ENCODE measurements at regions not wholly inside any gene's neighbourhood (a gene's known extent, or its start where the extent isn't known, plus 50 kb on each side); places are given as distances from the start of the nearest gene placed in this dataset.

- H3K27me3 Mint-ChIP-seq (ENCODE audit: insufficient read depth, unreplicated experiment) = peaks cover 3% of the 10 kb centered on the region
- Histone ChIP-seq H3K36me3 (ENCODE audit: control insufficient read depth, insufficient read depth, low read length) (no peaks in the 10 kb centered on the region), H3K4me3 (ENCODE audit: low read depth, low read length) (no peak overlapping the region), H3K9me3 (no peaks in the 10 kb centered on the region), H3K4me1 (no peaks in the 10 kb centered on the region), H3K27me3 (replicated peaks; ENCODE audit: control insufficient read depth, insufficient read depth, low read length) (no peaks in the 10 kb centered on the region)
- H3K4me1 Mint-ChIP-seq (ENCODE audit: low read depth, unreplicated experiment) = no peaks in the 10 kb centered on the region
- TF ChIP-seq CTCF (IDR thresholded peaks at IDR 0.05; ENCODE audit: insufficient read depth in 1 of 2, low read depth in 1 of 2, low read length in 1 of 2, severe bottlenecking in 1 of 2, unreplicated experiment in 1 of 2) = no peak
- no TSS peak for BruUV-seq (replicated peaks)
- no peak overlapping the region for H3K4me3 Mint-ChIP-seq (ENCODE audit: unreplicated experiment)
- ChIA-PET POLR2A (no interaction called here), CTCF (no interaction called here)
- H3K9me3 Mint-ChIP-seq (ENCODE audit: unreplicated experiment) = no peaks in the 10 kb centered on the region
- H3K27ac Mint-ChIP-seq (ENCODE audit: unreplicated experiment) = no peak overlapping the region
- no peak for DNase-seq
- H3K36me3 Mint-ChIP-seq (ENCODE audit: insufficient read depth, unreplicated experiment) = no peaks in the 10 kb centered on the region
- intact Hi-C loops (cut with micrococcal nuclease; ENCODE audit: unreplicated experiment) = no loop called here
Observed at GRCh38 chr13:107477772-107478379, 737.5 kb downstream of the LIG4 start.

- Histone ChIP-seq H3K4me3 (ENCODE audit: low read depth, low read length) (no peak overlapping the region), H3K4me1 (no peaks in the 10 kb centered on the region), H3K36me3 (ENCODE audit: control insufficient read depth, insufficient read depth, low read length) (no peaks in the 10 kb centered on the region), H3K27me3 (replicated peaks; ENCODE audit: control insufficient read depth, insufficient read depth, low read length) (no peaks in the 10 kb centered on the region), H3K9me3 (no peaks in the 10 kb centered on the region)
- H3K9me3 Mint-ChIP-seq (ENCODE audit: unreplicated experiment) = no peaks in the 10 kb centered on the region
- H3K36me3 Mint-ChIP-seq (ENCODE audit: insufficient read depth, unreplicated experiment) = no peaks in the 10 kb centered on the region
- ChIA-PET CTCF (no interaction called here), POLR2A (no interaction called here)
- no peak for TF ChIP-seq CTCF (IDR thresholded peaks at IDR 0.05; ENCODE audit: insufficient read depth in 1 of 2, low read depth in 1 of 2, low read length in 1 of 2, severe bottlenecking in 1 of 2, unreplicated experiment in 1 of 2)
- H3K4me3 Mint-ChIP-seq (ENCODE audit: unreplicated experiment) = no peak overlapping the region
- H3K4me1 Mint-ChIP-seq (ENCODE audit: low read depth, unreplicated experiment) = no peaks in the 10 kb centered on the region
- DNase-seq = no peak
- no TSS peak for BruUV-seq (replicated peaks)
- no peak overlapping the region for H3K27ac Mint-ChIP-seq (ENCODE audit: unreplicated experiment)
- intact Hi-C loops (cut with micrococcal nuclease; ENCODE audit: unreplicated experiment) = no loop called here
- peaks cover 3% of the 10 kb centered on the region for H3K27me3 Mint-ChIP-seq (ENCODE audit: insufficient read depth, unreplicated experiment)
Observed at GRCh38 chr13:107475753-107476453, 739.4 kb downstream of the LIG4 start.

- no peak for DNase-seq
- H3K4me1 Mint-ChIP-seq (ENCODE audit: low read depth, unreplicated experiment) = no peaks in the 10 kb centered on the region
- H3K9me3 Mint-ChIP-seq (ENCODE audit: unreplicated experiment) = no peaks in the 10 kb centered on the region
- H3K27me3 ChIP-seq (replicated peaks; ENCODE audit: control insufficient read depth, insufficient read depth, low read length) = no peaks in the 10 kb centered on the region
- intact Hi-C loops (cut with micrococcal nuclease; ENCODE audit: unreplicated experiment) = no loop called here
- H3K27me3 Mint-ChIP-seq (ENCODE audit: insufficient read depth, unreplicated experiment) = peaks cover 3% of the 10 kb centered on the region
- BruUV-seq (replicated peaks) = no TSS peak
- no peak overlapping the region for H3K27ac Mint-ChIP-seq (ENCODE audit: unreplicated experiment)
- ChIA-PET CTCF (no interaction called here), POLR2A (no interaction called here)
- H3K4me3 Mint-ChIP-seq (ENCODE audit: unreplicated experiment) = no peak overlapping the region
- no peak overlapping the region for H3K4me3 ChIP-seq (ENCODE audit: low read depth, low read length)
- no peaks in the 10 kb centered on the region for H3K36me3 ChIP-seq (ENCODE audit: control insufficient read depth, insufficient read depth, low read length)
- no peak for TF ChIP-seq CTCF (IDR thresholded peaks at IDR 0.05; ENCODE audit: insufficient read depth in 1 of 2, low read depth in 1 of 2, low read length in 1 of 2, severe bottlenecking in 1 of 2, unreplicated experiment in 1 of 2)
- H3K9me3 ChIP-seq = no peaks in the 10 kb centered on the region
- no peaks in the 10 kb centered on the region for H3K36me3 Mint-ChIP-seq (ENCODE audit: insufficient read depth, unreplicated experiment)
- H3K4me1 ChIP-seq = no peaks in the 10 kb centered on the region
Observed at GRCh38 chr13:107473253-107473652, 742.1 kb downstream of the LIG4 start.
